Coronary artery (tissue), 2 donors: ENCODE measurements at regions not wholly inside any gene's neighbourhood (a gene's known extent, or its start where the extent isn't known, plus 50 kb on each side); places are given as distances from the start of the nearest gene placed in this dataset.

Experiments
- DNase-seq: peaks from one replicate; pipeline ENCODE4 v3.0.0-alpha.2; 2017; ENCODE audit warnings: low spot score
- H3K27ac ChIP-seq, 2 donors: fragments of 200-600 bp; sonication (generic); one replicate each; pipeline ENCODE4 v1.5.1; 2016 to 2019
- H3K4me3 ChIP-seq: fragments of 200-600 bp; sonication (generic); 2 replicates; pipeline ENCODE4 v1.5.1; 2016; ENCODE audit warnings: mild to moderate bottlenecking, moderate library complexity
- TF ChIP-seq, protein P1 (sequence below): fragments of 200-600 bp; sonication (generic); IDR thresholded peaks from one replicate; pipeline ENCODE4 v1.5.1; 2019; ENCODE audit warnings: antibody characterized with exemption

DNA sequence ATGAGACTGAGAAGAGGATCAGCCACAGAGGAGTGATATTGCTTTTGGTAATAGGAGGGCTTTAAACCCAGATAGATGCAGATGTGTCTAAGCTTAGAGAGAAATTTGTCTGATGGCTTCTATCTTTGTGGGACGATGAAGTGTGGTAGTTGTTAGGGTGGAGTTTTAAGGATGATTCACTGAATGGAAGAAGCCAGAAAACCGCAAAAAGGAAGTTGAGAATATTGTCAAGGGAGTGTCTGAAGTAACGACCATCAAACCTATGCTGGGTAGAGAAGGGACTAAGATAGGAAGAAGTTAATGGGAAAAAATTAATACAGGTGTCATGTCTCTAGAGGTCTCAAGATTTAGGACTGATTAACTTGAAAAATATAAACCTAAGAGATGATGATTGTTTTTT, 195.6 kb upstream of the MC4R start:
- TF ChIP-seq, protein P1, sequence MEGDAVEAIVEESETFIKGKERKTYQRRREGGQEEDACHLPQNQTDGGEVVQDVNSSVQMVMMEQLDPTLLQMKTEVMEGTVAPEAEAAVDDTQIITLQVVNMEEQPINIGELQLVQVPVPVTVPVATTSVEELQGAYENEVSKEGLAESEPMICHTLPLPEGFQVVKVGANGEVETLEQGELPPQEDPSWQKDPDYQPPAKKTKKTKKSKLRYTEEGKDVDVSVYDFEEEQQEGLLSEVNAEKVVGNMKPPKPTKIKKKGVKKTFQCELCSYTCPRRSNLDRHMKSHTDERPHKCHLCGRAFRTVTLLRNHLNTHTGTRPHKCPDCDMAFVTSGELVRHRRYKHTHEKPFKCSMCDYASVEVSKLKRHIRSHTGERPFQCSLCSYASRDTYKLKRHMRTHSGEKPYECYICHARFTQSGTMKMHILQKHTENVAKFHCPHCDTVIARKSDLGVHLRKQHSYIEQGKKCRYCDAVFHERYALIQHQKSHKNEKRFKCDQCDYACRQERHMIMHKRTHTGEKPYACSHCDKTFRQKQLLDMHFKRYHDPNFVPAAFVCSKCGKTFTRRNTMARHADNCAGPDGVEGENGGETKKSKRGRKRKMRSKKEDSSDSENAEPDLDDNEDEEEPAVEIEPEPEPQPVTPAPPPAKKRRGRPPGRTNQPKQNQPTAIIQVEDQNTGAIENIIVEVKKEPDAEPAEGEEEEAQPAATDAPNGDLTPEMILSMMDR: no peak
- Histone ChIP-seq H3K4me3 (no peak overlapping the region), H3K27ac (no peak overlapping the region)
- DNase-seq: no peak

DNA sequence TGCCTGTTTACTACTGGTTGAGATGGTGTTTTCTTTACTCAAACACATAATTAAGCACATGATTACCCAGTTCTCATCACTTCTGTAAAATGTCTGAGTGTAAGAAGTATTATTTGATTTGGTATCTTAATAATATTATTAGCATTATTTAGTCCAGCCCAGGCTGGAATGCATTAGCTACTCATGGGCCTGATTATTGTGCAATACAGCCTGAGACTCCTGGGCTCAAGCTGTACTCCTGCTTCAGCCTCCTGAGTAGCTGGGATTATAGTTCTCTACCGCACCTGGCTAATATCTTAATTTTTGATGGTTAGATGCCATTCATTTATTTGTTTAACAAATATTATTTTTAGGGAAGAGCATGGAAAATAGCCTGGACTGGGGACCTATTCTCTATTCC, 197.6 kb upstream of the MC4R start:
- DNase-seq: no peak
- no peak overlapping the region for H3K27ac ChIP-seq
- H3K4me3 ChIP-seq: no peak overlapping the region
- TF ChIP-seq, protein P1: no peak

DNA sequence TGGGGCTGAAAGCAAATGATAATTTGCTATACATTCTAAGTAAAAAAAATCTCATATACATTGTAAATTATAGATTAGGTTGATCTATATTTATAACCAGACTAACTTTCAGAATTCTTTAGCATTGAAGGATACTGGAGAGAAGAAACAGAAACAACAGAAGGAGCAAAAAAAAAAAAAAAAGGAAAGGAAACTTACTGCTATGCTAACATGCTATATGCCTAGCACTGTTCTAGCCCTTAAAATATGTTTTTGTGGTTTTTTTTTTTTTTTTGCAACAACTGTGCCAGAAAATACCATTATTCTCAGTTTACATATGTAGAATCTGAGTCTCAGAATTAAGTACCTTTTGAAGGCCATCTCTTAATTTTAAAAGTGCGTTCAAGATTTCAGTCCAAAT, 204.9 kb upstream of the MC4R start:
- TF ChIP-seq, protein P1: no peak
- Histone ChIP-seq H3K4me3 (no peak overlapping the region), H3K27ac (no peak overlapping the region)
- no peak for DNase-seq

DNA sequence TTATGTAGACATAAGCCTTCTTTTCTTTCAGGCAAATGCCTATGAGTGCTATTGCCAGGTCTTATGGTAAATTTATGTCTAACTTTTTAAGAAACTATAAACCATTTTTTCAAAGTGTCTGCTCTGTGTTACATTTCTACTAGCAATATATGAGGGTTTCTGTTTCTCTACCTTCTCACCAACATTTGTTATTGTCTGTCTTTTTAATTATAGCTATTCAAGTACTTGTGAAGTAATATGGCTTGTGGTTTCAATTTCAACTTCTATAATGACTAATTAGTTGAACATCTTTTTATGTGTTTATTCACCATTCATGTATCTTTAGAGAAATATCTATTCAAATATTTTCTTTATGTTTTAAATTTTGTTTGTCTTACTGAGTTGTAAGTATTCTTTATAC, 213.1 kb upstream of the MC4R start:
- Histone ChIP-seq H3K27ac (no peak overlapping the region), H3K4me3 (no peak overlapping the region)
- DNase-seq: no peak
- TF ChIP-seq, protein P1: no peak

DNA sequence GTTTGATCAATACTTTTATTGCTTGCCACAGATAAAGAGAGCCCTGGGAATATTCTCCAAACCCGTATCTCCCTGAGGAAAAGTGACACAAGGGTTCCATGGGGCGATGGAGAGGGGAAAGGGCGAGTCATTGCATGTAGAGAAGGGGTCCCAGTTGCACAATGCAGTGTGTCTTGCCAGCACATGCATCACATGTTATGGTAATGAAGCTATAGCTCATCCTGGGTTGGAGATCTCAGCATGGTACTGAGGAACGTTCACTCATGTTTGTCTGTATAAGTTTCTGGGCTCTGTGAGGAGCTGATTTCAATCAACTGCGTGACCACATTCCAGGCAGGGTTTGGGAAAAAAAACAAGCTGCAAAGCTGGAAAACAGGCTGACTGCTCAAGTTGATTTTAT, 220.7 kb upstream of the MC4R start:
- Histone ChIP-seq H3K27ac (no peak overlapping the region), H3K4me3 (no peak overlapping the region)
- TF ChIP-seq, protein P1: no peak
- no peak for DNase-seq

DNA sequence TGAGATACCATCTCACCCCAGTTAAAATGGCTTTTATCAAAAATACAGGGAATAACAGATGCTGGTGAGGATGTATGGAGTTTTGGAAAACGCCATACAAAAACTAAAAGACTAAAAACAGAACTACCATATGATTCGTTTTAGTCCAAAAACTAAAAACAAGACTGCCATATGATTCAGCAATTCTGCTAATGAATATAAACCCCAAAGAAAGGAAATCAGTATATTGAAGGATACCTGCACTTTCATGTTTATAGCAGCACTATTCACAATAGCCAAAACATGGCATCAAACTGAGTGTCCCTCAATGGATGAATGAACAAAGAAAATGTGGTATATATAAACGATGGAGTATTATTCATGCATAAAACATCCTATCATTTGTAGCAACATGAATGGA, 224.4 kb upstream of the MC4R start:
- no peak for DNase-seq
- no peak overlapping the region for H3K4me3 ChIP-seq
- no peak overlapping the region for H3K27ac ChIP-seq
- TF ChIP-seq, protein P1: no peak

DNA sequence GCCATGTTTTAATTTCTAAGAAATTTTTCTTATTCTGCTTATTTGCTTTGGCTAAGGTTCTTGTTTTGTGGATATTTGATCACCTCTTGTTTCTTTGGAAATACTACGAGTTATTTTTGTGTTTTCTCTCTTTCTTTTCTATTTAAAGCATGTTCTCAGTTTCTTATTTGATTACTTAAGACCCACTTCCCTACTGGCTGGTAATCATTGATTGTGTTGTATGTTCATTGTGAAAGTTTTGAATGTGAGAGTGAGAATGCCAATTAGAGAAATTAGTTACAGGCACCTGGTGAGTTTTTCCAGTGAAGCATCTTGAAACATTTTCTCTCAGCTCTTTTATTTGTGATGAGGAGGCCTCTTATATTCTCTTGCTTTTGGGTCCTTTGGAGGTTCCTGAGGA, 226.7 kb upstream of the MC4R start:
- no peak for DNase-seq
- Histone ChIP-seq H3K27ac (no peak overlapping the region), H3K4me3 (no peak overlapping the region)
- TF ChIP-seq, protein P1: no peak
